ENCODE measurements at regions not wholly inside any gene's neighbourhood (a gene's known extent, or its start where the extent isn't known, plus 50 kb on each side); places are given as distances from the start of the nearest gene placed in this dataset.

DNA sequence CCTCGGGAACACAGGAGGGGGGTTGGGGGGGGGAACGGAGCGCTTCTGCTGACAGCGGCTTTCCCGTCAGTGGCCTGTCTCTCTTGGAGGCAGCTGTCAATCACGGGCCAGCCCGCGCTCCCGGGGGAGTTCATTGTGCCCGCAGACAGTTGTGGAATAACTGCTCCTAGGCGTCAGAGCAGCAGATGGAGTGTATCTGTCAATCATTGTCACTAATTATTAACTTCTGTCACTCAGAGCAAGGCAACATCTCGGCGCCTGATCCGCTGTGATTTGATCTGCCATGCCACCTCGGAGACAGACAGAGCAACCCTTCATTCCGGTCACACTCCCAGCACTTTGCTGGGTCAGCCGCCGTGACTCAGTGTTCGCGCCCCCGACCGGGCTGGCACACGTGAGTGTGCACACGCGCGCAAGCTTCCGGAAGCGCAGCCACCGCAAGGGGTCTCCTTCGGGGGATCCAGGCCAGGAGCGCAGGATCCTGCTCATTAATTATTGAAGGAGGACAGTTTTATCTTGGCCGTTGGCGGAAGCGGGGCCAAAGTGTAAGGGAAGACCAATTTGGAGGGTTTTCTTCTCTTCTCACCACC is 75.8 kb downstream of the RRAGC start:
- ATAC-seq (ENCODE audit: low read depth) (no peak), DNase-seq (ENCODE audit: low spot score) (no peak)
- H3K4me3 ChIP-seq (ENCODE audit: severe bottlenecking) = no peak overlapping the region
- H3K27ac ChIP-seq (ENCODE audit: poor library complexity, severe bottlenecking) = no peak overlapping the region
- TF ChIP-seq, protein P1, sequence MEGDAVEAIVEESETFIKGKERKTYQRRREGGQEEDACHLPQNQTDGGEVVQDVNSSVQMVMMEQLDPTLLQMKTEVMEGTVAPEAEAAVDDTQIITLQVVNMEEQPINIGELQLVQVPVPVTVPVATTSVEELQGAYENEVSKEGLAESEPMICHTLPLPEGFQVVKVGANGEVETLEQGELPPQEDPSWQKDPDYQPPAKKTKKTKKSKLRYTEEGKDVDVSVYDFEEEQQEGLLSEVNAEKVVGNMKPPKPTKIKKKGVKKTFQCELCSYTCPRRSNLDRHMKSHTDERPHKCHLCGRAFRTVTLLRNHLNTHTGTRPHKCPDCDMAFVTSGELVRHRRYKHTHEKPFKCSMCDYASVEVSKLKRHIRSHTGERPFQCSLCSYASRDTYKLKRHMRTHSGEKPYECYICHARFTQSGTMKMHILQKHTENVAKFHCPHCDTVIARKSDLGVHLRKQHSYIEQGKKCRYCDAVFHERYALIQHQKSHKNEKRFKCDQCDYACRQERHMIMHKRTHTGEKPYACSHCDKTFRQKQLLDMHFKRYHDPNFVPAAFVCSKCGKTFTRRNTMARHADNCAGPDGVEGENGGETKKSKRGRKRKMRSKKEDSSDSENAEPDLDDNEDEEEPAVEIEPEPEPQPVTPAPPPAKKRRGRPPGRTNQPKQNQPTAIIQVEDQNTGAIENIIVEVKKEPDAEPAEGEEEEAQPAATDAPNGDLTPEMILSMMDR (IDR thresholded peaks at IDR 0.05; ENCODE audit: poor library complexity, severe bottlenecking) = no peak
- H3K27me3 ChIP-seq (ENCODE audit: insufficient read depth, poor library complexity, severe bottlenecking) = peaks cover 37% of the 10 kb centered on the region
- H3K4me1 ChIP-seq (ENCODE audit: insufficient read depth, poor library complexity, severe bottlenecking) = no peaks in the 10 kb centered on the region
- no peaks in the 10 kb centered on the region for H3K36me3 ChIP-seq (ENCODE audit: low read depth)
- no peaks in the 10 kb centered on the region for H3K9me3 ChIP-seq (ENCODE audit: severe bottlenecking)

DNA sequence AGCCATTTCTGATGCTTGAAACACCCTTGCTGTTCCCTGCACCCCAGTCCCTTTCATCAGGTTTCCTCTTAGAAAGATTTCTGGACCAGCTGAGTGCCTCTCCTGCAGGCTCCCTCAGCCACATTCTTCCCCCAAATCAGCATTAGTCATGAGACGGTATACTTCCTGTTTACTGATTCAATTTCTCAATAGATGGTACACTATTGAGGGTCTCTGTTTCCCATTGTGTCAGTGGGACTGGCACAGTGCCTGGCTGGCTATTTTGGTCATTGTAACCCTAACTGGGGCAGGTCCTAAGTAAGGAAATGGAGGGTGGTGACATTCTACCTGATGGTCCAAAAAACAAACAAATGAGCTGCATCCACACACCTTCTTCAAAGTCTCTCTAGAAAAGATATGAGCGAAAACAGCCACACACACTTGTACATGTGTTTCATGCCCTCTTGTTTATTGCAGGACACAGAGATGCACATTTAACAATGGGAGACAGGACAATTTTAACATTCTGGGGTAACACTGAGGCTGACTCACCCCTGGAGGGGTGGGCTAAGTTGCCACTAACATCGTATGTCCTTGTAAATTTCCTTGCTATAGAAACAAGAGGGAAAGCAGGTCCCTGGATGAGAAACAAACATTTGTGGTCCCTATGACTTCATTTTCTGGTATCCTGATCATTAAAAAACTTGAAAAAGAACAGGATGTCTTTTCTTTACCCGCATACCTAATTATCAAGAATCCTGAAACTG is 77.5 kb downstream of the RRAGC start:
- no peak for DNase-seq (ENCODE audit: low spot score)
- no peak overlapping the region for H3K27ac ChIP-seq (ENCODE audit: poor library complexity, severe bottlenecking)
- peaks cover 34% of the 10 kb centered on the region for H3K27me3 ChIP-seq (ENCODE audit: insufficient read depth, poor library complexity, severe bottlenecking)
- no peaks in the 10 kb centered on the region for H3K36me3 ChIP-seq (ENCODE audit: low read depth)
- H3K4me1 ChIP-seq (ENCODE audit: insufficient read depth, poor library complexity, severe bottlenecking) = no peaks in the 10 kb centered on the region
- no peak for ATAC-seq (ENCODE audit: low read depth)
- no peaks in the 10 kb centered on the region for H3K9me3 ChIP-seq (ENCODE audit: severe bottlenecking)
- TF ChIP-seq, protein P1 (IDR thresholded peaks at IDR 0.05; ENCODE audit: poor library complexity, severe bottlenecking) = no peak
- H3K4me3 ChIP-seq (ENCODE audit: severe bottlenecking) = no peak overlapping the region

DNA sequence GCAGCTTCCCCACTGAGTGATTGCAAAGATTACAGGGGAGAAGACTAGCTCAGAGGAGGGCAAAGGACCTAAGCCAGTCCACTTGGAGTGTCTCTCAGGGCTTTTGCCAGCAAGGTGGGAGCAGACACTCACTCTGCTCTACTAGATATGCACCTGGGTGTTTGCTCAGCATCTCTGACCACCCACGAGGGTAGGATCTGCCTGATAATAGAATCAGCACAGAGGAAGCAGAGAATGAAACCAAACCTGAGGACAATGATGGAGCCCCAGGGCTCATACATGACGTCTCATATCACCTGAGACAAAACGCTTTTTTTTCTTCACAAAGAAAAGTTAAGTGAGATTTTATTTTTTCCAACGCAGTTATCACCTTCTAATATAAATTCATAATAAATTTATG is 79.4 kb downstream of the RRAGC start:
- H3K27ac ChIP-seq (ENCODE audit: poor library complexity, severe bottlenecking) = no peak overlapping the region
- TF ChIP-seq, protein P1 (IDR thresholded peaks at IDR 0.05; ENCODE audit: poor library complexity, severe bottlenecking) = no peak
- DNase-seq (ENCODE audit: low spot score) (no peak), ATAC-seq (ENCODE audit: low read depth) (no peak)
- no peaks in the 10 kb centered on the region for H3K36me3 ChIP-seq (ENCODE audit: low read depth)
- no peaks in the 10 kb centered on the region for H3K4me1 ChIP-seq (ENCODE audit: insufficient read depth, poor library complexity, severe bottlenecking)
- H3K4me3 ChIP-seq (ENCODE audit: severe bottlenecking) = no peak overlapping the region
- H3K9me3 ChIP-seq (ENCODE audit: severe bottlenecking) = no peaks in the 10 kb centered on the region
- H3K27me3 ChIP-seq (ENCODE audit: insufficient read depth, poor library complexity, severe bottlenecking) = peaks cover 31% of the 10 kb centered on the region

DNA sequence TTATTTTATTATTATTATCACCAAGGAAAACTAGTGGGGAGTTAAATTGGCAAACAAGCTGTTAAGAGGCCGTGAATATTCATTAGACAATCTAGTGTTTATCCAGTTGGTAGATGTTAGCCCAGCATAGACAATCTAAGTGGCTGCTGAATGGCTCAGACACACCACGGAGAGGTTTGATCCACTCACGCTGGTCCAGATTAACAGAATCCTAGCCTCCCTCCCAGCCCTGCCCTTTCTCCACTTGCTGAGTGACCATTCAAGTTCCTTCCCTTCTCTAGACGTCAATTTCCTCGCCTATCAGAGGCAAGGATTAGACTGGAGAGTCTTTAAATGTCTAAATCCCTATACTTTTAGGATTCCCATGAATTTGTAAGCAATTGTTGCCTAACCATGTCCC is 80.1 kb downstream of the RRAGC start:
- DNase-seq (ENCODE audit: low spot score) (no peak), ATAC-seq (ENCODE audit: low read depth) (no peak)
- no peaks in the 10 kb centered on the region for H3K36me3 ChIP-seq (ENCODE audit: low read depth)
- H3K27me3 ChIP-seq (ENCODE audit: insufficient read depth, poor library complexity, severe bottlenecking) = peaks cover 26% of the 10 kb centered on the region
- H3K4me1 ChIP-seq (ENCODE audit: insufficient read depth, poor library complexity, severe bottlenecking) = no peaks in the 10 kb centered on the region
- no peaks in the 10 kb centered on the region for H3K9me3 ChIP-seq (ENCODE audit: severe bottlenecking)
- H3K4me3 ChIP-seq (ENCODE audit: severe bottlenecking) = no peak overlapping the region
- TF ChIP-seq, protein P1 (IDR thresholded peaks at IDR 0.05; ENCODE audit: poor library complexity, severe bottlenecking) = no peak
- no peak overlapping the region for H3K27ac ChIP-seq (ENCODE audit: poor library complexity, severe bottlenecking)

DNA sequence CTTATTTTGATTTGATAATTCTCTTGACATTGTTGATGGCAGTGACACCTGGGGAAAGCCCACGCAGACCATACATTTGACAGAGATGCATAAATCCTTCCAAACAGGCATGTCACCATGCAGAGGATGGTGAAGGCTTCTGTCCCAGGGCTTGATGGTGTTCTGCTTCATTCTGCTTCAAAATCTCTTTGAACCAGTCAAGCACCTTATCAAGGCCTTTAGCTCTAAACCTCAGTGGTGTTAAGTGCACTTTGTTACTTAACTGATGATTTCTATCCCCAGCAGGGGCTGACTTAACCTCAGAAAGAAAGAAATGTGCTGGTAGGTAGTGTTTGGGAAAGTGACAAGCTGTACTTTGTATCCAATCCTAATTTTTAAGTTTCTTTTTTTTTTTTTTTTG is 81.1 kb downstream of the RRAGC start:
- H3K36me3 ChIP-seq (ENCODE audit: low read depth) = no peaks in the 10 kb centered on the region
- peaks cover 16% of the 10 kb centered on the region for H3K27me3 ChIP-seq (ENCODE audit: insufficient read depth, poor library complexity, severe bottlenecking)
- ATAC-seq (ENCODE audit: low read depth) = no peak
- no peaks in the 10 kb centered on the region for H3K9me3 ChIP-seq (ENCODE audit: severe bottlenecking)
- H3K27ac ChIP-seq (ENCODE audit: poor library complexity, severe bottlenecking) = no peak overlapping the region
- TF ChIP-seq, protein P1 (IDR thresholded peaks at IDR 0.05; ENCODE audit: poor library complexity, severe bottlenecking) = no peak
- DNase-seq (ENCODE audit: low spot score) = no peak
- H3K4me3 ChIP-seq (ENCODE audit: severe bottlenecking) = no peak overlapping the region
- no peaks in the 10 kb centered on the region for H3K4me1 ChIP-seq (ENCODE audit: insufficient read depth, poor library complexity, severe bottlenecking)

Data from RWPE2 (cell line).